HepG2 (cell line): ENCODE measurements at regions not wholly inside any gene's neighbourhood (a gene's known extent, or its start where the extent isn't known, plus 50 kb on each side); places are given as distances from the start of the nearest gene placed in this dataset.

ENCODE experiments used
- HDAC2 ChIP-seq: sonication (generic); formaldehyde crosslinking; IDR thresholded peaks from 2 replicates; pipeline ENCODE4 v1.4.0; 2020; ENCODE audit warnings: missing genetic modification reagents
- NFATC3 ChIP-seq: sonication (generic); formaldehyde crosslinking; IDR thresholded peaks from 2 replicates; pipeline ENCODE4 v1.5.1; 2020; ENCODE audit warnings: mild to moderate bottlenecking, missing genetic modification reagents
- NKX3-1 ChIP-seq: sonication (generic); formaldehyde crosslinking; IDR thresholded peaks from 2 replicates; pipeline ENCODE4 v1.5.0; 2020; ENCODE audit warnings: missing genetic modification reagents
- THAP11 ChIP-seq: IDR thresholded peaks from 2 replicates; pipeline ENCODE4 v1.6.1; 2016; ENCODE audit warnings: missing biosample characterization, missing genetic modification reagents
- ZC3H4 ChIP-seq: sonication (generic); formaldehyde crosslinking; IDR thresholded peaks from 2 replicates; pipeline ENCODE4 v1.4.0; 2020; ENCODE audit warnings: missing genetic modification reagents, borderline replicate concordance
- ZNF143 ChIP-seq: sonication (generic); formaldehyde crosslinking; IDR thresholded peaks from 2 replicates; pipeline ENCODE4 v1.4.0; 2020; ENCODE audit warnings: missing genetic modification reagents
- ZNF225 ChIP-seq: sonication (generic); formaldehyde crosslinking; IDR thresholded peaks from 2 replicates; pipeline ENCODE4 v1.4.0; 2020; ENCODE audit warnings: mild to moderate bottlenecking, missing genetic modification reagents
- ZNF343 ChIP-seq: sonication (generic); formaldehyde crosslinking; IDR thresholded peaks from 2 replicates; pipeline ENCODE4 v1.4.0; 2020; ENCODE audit warnings: mild to moderate bottlenecking, missing genetic modification reagents
- ZNF350 ChIP-seq: sonication (generic); formaldehyde crosslinking; IDR thresholded peaks from 2 replicates; pipeline ENCODE4 v1.4.0; 2020; ENCODE audit warnings: mild to moderate bottlenecking, low read depth, missing genetic modification reagents, borderline replicate concordance
- ZNF781 ChIP-seq: sonication (generic); formaldehyde crosslinking; IDR thresholded peaks from 2 replicates; pipeline ENCODE4 v1.5.1; 2020; ENCODE audit warnings: borderline replicate concordance, mild to moderate bottlenecking, missing genetic modification reagents; ENCODE audit errors: not compliant biosample characterization
- TF ChIP-seq, protein P1 (sequence below): fragments of 450-650 bp; IDR thresholded peaks from 2 replicates; pipeline ENCODE4 v1.6.1; 2016
- TF ChIP-seq, protein P2 (sequence below): sonication (generic); formaldehyde crosslinking; IDR thresholded peaks from 2 replicates; pipeline ENCODE4 v1.5.0; 2020; ENCODE audit warnings: mild to moderate bottlenecking, missing genetic modification reagents, borderline replicate concordance
- TF ChIP-seq, protein P3 (sequence below): sonication (generic); formaldehyde crosslinking; IDR thresholded peaks from 2 replicates; pipeline ENCODE4 v1.5.1; 2020; ENCODE audit warnings: missing genetic modification reagents, mild to moderate bottlenecking, borderline replicate concordance
- TF ChIP-seq, protein P4 (sequence below): sonication (generic); formaldehyde crosslinking; IDR thresholded peaks from 2 replicates; pipeline ENCODE4 v1.4.0; 2020; ENCODE audit warnings: missing genetic modification reagents

DNA sequence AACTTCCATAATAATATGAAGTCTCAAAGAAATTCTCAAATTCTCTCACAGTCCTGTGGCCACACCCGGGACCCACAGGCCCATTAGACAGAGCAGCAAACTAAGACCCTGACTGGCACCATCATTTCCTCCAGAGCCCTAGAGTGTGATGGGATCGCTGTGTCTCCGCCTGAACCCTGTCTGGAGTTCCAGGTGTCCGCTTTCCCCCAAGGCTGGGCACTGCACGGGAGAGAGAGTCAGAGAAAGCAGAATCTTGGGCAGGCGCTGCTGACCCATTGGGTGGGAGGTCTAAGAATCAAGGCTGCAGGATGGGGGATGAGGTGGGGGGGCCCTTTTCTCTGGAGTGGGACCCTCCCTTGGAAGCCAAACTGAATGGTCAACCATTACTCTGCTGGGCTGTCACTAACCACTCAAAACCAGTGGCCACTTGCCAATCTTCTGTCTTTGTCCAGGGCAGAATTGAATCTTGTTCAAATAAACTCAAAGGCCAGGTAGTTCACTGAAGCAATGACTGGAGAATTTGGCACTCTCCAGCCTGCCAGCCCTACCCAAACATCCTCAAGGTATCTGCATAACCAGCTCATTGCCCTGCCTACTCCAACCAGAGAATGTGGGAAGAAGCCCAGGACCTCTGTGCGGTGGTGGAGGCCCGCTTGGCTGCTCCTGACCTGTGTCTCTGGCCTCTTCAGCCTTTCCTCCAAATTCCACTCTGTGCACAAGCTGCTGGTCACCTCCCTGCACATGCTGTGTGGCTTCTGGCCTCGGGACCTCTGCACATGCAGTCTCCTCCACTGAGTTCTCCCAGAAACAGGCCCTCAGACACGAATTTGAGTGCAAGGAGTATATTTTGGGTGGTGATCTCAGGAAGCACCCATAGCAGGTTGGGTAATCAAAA, 141.1 kb downstream of the CEBPB start (continued):
- TF ChIP-seq, protein P1, sequence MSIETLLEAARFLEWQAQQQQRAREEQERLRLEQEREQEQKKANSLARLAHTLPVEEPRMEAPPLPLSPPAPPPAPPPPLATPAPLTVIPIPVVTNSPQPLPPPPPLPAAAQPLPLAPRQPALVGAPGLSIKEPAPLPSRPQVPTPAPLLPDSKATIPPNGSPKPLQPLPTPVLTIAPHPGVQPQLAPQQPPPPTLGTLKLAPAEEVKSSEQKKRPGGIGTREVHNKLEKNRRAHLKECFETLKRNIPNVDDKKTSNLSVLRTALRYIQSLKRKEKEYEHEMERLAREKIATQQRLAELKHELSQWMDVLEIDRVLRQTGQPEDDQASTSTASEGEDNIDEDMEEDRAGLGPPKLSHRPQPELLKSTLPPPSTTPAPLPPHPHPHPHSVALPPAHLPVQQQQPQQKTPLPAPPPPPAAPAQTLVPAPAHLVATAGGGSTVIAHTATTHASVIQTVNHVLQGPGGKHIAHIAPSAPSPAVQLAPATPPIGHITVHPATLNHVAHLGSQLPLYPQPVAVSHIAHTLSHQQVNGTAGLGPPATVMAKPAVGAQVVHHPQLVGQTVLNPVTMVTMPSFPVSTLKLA: no peak
- TF ChIP-seq ZC3H4: no peak
- TF ChIP-seq THAP11: peak; percentile 29
- no peak for TF ChIP-seq ZNF343 (CRISPR knock-in tag)
- TF ChIP-seq, protein P2, sequence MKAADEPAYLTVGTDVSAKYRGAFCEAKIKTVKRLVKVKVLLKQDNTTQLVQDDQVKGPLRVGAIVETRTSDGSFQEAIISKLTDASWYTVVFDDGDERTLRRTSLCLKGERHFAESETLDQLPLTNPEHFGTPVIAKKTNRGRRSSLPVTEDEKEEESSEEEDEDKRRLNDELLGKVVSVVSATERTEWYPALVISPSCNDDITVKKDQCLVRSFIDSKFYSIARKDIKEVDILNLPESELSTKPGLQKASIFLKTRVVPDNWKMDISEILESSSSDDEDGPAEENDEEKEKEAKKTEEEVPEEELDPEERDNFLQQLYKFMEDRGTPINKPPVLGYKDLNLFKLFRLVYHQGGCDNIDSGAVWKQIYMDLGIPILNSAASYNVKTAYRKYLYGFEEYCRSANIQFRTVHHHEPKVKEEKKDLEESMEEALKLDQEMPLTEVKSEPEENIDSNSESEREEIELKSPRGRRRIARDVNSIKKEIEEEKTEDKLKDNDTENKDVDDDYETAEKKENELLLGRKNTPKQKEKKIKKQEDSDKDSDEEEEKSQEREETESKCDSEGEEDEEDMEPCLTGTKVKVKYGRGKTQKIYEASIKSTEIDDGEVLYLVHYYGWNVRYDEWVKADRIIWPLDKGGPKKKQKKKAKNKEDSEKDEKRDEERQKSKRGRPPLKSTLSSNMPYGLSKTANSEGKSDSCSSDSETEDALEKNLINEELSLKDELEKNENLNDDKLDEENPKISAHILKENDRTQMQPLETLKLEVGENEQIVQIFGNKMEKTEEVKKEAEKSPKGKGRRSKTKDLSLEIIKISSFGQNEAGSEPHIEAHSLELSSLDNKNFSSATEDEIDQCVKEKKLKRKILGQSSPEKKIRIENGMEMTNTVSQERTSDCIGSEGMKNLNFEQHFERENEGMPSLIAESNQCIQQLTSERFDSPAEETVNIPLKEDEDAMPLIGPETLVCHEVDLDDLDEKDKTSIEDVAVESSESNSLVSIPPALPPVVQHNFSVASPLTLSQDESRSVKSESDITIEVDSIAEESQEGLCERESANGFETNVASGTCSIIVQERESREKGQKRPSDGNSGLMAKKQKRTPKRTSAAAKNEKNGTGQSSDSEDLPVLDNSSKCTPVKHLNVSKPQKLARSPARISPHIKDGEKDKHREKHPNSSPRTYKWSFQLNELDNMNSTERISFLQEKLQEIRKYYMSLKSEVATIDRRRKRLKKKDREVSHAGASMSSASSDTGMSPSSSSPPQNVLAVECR (CRISPR knock-in tag): peak; percentile 43; the same call in 1 of the 2 replicates
- TF ChIP-seq ZNF225 (CRISPR knock-in tag): 0 out of 2 replicates have a peak, but pooled peaks have one; percentile 55
- TF ChIP-seq ZNF143 (CRISPR knock-in tag): no peak
- TF ChIP-seq ZNF781 (CRISPR knock-in tag): no peak
- no peak for TF ChIP-seq NFATC3 (CRISPR knock-in tag)
- no peak; the same call in 1 of the 2 replicates for TF ChIP-seq HDAC2
- no peak for TF ChIP-seq NKX3-1 (CRISPR knock-in tag)
- TF ChIP-seq, protein P3, sequence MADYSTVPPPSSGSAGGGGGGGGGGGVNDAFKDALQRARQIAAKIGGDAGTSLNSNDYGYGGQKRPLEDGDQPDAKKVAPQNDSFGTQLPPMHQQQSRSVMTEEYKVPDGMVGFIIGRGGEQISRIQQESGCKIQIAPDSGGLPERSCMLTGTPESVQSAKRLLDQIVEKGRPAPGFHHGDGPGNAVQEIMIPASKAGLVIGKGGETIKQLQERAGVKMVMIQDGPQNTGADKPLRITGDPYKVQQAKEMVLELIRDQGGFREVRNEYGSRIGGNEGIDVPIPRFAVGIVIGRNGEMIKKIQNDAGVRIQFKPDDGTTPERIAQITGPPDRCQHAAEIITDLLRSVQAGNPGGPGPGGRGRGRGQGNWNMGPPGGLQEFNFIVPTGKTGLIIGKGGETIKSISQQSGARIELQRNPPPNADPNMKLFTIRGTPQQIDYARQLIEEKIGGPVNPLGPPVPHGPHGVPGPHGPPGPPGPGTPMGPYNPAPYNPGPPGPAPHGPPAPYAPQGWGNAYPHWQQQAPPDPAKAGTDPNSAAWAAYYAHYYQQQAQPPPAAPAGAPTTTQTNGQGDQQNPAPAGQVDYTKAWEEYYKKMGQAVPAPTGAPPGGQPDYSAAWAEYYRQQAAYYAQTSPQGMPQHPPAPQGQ (CRISPR knock-in tag): 0 out of 2 replicates have a peak, but pooled peaks have one; percentile 35
- no peak for TF ChIP-seq ZNF350 (CRISPR knock-in tag)
- TF ChIP-seq, protein P4, sequence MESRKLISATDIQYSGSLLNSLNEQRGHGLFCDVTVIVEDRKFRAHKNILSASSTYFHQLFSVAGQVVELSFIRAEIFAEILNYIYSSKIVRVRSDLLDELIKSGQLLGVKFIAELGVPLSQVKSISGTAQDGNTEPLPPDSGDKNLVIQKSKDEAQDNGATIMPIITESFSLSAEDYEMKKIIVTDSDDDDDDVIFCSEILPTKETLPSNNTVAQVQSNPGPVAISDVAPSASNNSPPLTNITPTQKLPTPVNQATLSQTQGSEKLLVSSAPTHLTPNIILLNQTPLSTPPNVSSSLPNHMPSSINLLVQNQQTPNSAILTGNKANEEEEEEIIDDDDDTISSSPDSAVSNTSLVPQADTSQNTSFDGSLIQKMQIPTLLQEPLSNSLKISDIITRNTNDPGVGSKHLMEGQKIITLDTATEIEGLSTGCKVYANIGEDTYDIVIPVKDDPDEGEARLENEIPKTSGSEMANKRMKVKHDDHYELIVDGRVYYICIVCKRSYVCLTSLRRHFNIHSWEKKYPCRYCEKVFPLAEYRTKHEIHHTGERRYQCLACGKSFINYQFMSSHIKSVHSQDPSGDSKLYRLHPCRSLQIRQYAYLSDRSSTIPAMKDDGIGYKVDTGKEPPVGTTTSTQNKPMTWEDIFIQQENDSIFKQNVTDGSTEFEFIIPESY: no peak
